Upper lobe of left lung (tissue), 4 donors: ENCODE measurements at regions not wholly inside any gene's neighbourhood (a gene's known extent, or its start where the extent isn't known, plus 50 kb on each side); places are given as distances from the start of the nearest gene placed in this dataset.

Experiments
- CTCF ChIP-seq, 6 experiments: fragments of 450-650 bp in 4 of 6; fragments of 200-600 bp in 2 of 6; sonication (generic) in 2 of 6; IDR thresholded peaks; one replicate each; pipeline ENCODE4 v1.5.1; 2016 to 2019; ENCODE audit warnings: antibody characterized with exemption in 6 of 6
- POLR2AphosphoS5 ChIP-seq, 2 donors: sonication (generic); formaldehyde crosslinking; IDR thresholded peaks; one replicate each; pipeline ENCODE4 v1.5.1; 2017; ENCODE audit warnings: antibody characterized with exemption in 2 of 2

DNA sequence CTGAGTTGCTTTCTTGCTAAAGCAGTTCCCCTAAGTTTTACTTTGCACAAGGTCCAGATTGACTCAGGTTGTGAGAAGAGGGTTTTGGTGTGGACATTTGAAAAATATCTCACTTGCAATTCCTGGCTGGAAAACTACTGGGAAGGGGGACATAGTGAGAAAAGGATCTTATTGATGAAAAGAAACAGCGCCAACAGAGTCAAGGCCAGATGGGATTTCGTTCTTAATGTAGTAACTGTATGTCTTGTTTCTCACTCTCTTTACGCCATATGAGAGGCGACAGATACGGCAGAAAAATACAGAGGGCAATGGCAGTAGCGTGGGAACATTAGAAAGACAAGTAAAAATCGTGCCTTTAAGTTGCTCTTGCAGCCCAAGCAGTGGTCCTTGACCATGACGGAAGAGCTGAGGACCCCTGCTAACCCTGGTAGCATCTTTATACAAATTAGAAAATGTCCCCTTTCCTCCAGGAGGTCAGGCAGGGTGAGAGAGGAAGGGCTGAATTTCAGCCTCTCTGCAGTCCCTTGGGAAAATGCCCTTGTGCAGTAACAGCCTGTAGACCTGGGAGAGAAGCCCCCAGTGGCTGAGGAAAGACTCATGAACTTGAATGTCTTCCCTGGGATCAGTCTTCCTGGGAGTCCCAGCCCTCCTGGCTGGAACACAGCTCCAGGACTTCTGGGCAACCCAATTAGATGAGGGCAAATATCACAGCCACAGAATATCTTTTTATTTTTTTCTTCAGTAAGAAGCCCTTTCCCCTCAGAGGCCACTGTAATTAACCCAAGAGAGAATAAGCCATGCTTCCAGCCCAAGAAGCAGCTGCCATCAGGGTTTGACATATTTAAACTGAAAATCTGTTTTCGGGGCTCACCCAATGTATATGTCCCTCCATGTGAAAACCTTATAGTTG is 113.4 kb downstream of the CD47 start:
- no peak for TF ChIP-seq CTCF (IDR thresholded peaks at IDR 0.05)
- no peak for TF ChIP-seq POLR2AphosphoS5 (IDR thresholded peaks at IDR 0.05)
